GM19043 (cell line): ENCODE measurements at regions not wholly inside any gene's neighbourhood (a gene's known extent, or its start where the extent isn't known, plus 50 kb on each side); places are given as distances from the start of the nearest gene placed in this dataset.
"Not testable (repeated sequence)": the region's sequence is repeated elsewhere in the genome, so short reads cannot be mapped to it uniquely, and the experiment has no call there.

Experiments used
- ATAC-seq: cut with Tn5 transposase; IDR thresholded peaks from one replicate; pipeline ENCODE4 v1.9.1; 2021; ENCODE audit warnings: low read depth; ENCODE audit not compliant: unreplicated experiment

- no peak for ATAC-seq
Measured at GRCh38 chr4:104549736-104550135, 55.0 kb upstream of the CXXC4 start.

DNA sequence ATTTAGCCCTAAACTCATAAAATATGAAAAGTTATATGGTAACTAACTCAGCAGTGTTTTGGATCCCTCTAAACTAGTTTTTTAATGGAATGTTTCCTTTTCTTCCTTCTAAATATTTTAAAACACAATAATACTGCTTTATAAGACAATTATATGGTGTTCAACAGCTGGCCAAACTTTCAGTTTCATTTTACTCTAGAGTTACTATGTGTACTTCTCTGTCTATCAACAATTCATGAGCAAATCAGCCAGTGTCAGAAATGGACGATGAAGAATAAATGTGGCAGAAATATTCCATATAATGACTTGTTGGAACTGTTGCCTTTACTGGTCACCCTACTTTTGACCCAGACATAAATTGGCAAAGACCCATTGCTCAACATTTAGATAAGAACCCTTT lies 64.8 kb upstream of the CXXC4 start:
- no peak for ATAC-seq

DNA sequence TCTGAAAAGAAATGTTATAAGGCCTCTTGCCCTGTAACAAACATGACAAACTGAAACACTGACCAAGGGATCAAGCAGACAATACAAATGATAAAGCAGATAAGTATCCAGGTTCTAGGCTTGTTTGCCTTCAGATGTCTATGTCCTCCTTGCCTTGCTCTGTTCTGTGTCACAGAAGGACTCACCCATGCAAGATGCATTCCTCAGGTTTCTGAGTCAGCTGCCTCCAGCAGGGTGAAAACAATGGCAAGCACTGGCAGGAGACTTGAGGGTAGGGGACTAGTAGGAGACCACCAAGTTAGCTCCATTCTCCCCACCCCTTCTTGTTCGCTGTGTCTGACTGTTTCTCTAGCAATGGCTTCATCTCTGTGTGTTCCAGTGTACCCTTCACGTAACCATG lies 76.6 kb upstream of the CXXC4 start:
- ATAC-seq, result no peak

DNA sequence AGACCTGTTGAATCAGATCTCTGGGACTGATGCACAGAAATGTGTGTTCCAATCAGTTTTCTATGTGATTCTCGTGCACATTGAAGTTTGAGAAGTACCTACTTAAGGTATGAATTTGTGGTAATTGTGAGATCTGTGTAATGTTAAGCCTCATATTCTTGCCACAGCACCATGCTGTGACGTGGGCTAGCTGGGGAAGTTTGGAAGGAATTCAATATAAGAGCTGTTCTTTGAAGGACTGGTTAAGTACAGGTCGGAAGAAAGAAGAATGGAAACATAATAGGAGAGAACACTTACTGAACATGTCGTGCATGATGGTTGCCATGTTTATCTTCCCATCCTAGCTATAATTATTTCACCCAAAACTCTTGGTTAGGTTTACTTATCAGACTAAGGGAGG lies 79.7 kb upstream of the CXXC4 start:
- no peak for ATAC-seq

- ATAC-seq, result no peak
Measured at GRCh38 chr4:104575278-104575677, 80.6 kb upstream of the CXXC4 start.

DNA sequence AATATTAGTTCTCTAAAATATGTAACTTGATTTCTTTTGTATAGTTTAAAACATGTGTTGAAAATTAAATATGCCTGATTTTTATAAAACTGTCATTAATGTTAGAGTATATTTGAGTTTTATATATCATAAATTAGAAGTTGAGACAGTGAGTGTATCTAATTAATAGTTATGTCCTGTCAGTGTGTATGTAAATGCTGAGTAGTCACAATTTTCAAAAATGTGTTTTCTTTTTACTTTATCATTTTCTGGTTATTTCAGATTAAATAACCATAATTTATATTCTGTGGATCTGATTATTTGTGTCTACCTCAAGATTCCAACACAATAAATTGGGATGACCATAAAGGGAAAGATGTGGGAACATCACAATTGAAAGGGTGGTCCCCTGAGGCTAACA lies 82.7 kb upstream of the CXXC4 start:
- ATAC-seq, result no peak

DNA sequence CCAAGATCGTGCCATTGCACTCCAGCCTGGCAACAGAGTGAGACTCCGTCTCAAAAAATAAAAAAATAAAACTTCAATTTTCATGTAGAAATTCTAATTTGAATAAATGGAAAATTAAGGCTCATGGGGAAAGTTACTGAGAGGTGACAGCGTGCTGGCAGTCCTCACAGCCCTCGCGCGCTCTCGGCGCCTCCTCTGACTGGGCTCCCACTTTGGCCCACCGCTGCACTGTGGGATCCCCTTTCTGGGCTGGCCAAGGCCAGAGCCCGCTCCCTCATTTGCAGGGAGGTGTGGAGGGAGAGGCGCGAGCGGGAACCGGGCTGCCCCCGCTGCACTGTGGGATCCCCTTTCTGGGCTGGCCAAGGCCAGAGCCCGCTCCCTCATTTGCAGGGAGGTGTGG lies 86.8 kb upstream of the CXXC4 start:
- ATAC-seq, result not testable (repeated sequence)

- not testable (repeated sequence) for ATAC-seq
Measured at GRCh38 chr4:104582056-104582455, 87.4 kb upstream of the CXXC4 start.

DNA sequence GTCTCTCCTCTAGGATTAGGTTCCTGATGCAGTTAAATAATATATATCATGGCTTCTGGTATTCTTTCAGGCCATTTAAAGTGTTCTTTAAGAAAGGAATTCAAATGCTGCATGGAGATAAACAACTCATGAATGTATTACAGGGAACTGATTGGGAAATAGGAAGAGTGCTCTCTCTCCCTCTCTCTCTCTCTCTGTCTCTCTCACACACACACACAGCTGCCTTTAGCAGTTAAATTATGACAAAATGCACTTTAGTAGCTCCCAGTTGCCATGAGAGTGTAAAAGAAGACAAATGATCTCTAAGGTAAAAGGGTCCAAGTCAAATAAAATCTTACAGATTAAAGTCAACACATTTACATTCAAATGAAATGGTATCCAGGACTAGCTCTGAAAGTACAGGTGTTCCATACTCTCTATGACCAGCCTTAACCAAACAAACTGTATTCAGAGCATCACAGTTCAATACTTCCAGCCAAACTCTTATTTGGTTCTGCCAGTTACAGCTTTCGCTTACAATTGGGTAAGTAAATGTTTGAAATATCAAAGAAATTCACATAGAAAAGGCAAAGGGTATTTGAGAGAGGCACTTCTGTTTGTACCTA lies 94.7 kb upstream of the CXXC4 start:
- no peak for ATAC-seq

- no peak for ATAC-seq
Measured at GRCh38 chr4:104591510-104591911, 96.8 kb upstream of the CXXC4 start.

GRCh38 chr4:104592183-104592582 lies 97.5 kb upstream of the CXXC4 start:
- ATAC-seq, result no peak

DNA sequence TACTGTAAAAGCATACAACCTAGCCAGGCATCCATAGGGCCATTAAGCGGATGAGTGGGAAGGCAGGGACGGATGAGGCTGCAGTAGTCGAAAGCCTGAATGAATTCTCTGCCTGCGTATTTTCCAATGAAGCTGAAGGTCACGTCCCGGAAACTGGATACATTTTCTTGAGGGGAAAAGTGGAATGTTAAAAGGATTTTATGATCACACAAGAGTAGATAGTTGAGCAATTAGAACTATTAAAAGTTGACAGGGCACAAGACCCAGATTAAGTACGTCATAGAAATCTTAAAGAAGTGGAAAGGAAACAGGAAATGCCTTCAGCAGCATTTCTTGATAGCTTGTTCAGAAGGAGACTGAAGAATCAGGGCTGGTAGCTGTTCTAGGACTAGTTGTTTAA lies 98.3 kb upstream of the CXXC4 start:
- no peak for ATAC-seq

- no peak for ATAC-seq
Measured at GRCh38 chr4:104596189-104596588, 101.5 kb upstream of the CXXC4 start.

DNA sequence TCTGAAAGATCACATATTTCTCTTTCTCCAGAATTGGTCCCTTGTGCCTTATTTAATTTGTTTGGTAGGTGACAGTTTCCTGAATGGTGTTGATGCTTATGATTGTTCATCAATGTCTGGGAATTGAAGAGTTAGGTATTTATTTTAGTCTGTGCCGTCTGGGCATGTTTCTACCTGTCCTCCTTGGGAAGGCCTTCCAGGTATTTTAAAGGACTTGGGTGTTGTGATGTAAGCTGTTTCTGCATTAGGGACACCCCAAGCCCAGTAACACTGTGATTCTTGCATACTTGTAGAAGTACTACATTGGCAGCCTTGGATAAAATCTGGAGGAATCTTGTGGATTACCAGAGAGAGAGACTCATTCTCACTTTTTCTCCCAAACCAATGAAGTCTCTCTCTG lies 120.8 kb upstream of the CXXC4 start:
- ATAC-seq, result no peak

GRCh38 chr4:104615926-104616325 lies 121.2 kb upstream of the CXXC4 start:
- no peak for ATAC-seq

DNA sequence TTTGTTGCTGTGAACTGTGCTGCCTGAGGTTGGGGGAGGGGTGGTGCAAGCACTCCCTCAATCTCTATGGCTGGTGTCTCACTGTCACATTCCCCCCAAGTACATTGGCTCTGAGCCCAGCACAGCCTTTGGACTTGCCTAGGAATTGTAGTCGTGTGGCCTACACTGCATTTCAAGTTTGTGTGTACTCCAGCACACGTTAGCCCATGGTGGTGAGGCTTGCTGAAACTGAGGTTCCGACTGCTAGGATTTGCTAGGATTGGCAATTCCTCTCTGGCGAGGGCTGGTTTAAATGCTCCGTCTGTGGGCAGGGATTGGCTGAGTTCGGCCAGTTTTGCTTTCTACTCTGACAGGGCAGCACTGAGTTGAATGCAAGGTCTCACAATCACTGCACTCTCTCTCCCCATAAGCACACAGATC lies 121.7 kb upstream of the CXXC4 start:
- ATAC-seq, result no peak

GRCh38 chr4:104625706-104626105 lies 131.0 kb upstream of the CXXC4 start:
- ATAC-seq, result no peak

DNA sequence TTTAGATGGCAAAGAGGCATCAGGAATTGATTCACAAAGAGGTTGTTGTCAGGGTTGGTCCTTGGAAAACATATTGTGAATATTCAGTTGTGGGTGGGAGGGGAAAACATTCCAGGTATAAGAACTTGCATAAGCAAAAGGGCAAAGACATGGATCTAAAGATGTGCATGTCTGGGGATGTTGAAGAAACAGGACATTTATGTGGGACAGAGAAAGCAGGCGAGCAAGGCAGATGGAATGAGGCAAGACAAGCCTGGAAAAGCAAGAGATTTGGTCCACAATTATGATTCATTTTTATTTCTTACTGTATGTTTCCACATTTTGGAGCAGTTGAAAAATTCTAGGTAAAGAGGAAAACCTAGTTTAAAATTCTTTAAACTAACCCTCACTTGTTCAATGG lies 134.9 kb upstream of the CXXC4 start:
- no peak for ATAC-seq

- no peak for ATAC-seq
Measured at GRCh38 chr4:104630272-104630671, 135.6 kb upstream of the CXXC4 start.

- no peak for ATAC-seq
Measured at GRCh38 chr4:104631000-104631399, 136.3 kb upstream of the CXXC4 start.

- no peak for ATAC-seq
Measured at GRCh38 chr4:104641418-104641817, 146.7 kb upstream of the CXXC4 start.

- no peak for ATAC-seq
Measured at GRCh38 chr4:104642521-104642920, 147.8 kb upstream of the CXXC4 start.

- no peak for ATAC-seq
Measured at GRCh38 chr4:104643805-104644204, 149.1 kb upstream of the CXXC4 start.
